ENCODE measurements at regions not wholly inside any gene's neighbourhood (a gene's known extent, or its start where the extent isn't known, plus 50 kb on each side); places are given as distances from the start of the nearest gene placed in this dataset.
A peak's percentile ranks its signal among the peaks of the same experiment; 100 is the strongest.

GRCh38 chr21:35220301-35220700, 171.2 kb upstream of the RUNX1 start:
- no peaks in the 10 kb centered on the region for H3K9me3 ChIP-seq (ENCODE audit: control insufficient read depth in 2 of 2, low read length in 2 of 2)
- no peaks in the 10 kb centered on the region for H3K27me3 ChIP-seq (ENCODE audit: control insufficient read depth in 1 of 2, insufficient read depth in 2 of 2, low read length in 2 of 2)
- H3K36me3 ChIP-seq (ENCODE audit: control insufficient read depth in 2 of 2, insufficient read depth in 2 of 2, low read length in 2 of 2): no peaks in the 10 kb centered on the region
- H3K27ac ChIP-seq (ENCODE audit: low read length): no peak overlapping the region
- no peaks in the 10 kb centered on the region for H3K4me1 ChIP-seq (ENCODE audit: control insufficient read depth, insufficient read depth, low read length)
- no peak overlapping the region for H3K4me3 ChIP-seq (ENCODE audit: low read length in 2 of 2)
- H3K9ac ChIP-seq (ENCODE audit: low read length in 2 of 2): no peak overlapping the region

GRCh38 chr21:35219719-35220118, 170.6 kb upstream of the RUNX1 start:
- Histone ChIP-seq H3K9me3 (ENCODE audit: control insufficient read depth in 2 of 2, low read length in 2 of 2) (no peaks in the 10 kb centered on the region), H3K27ac (ENCODE audit: low read length) (no peak overlapping the region), H3K9ac (ENCODE audit: low read length in 2 of 2) (no peak overlapping the region), H3K27me3 (ENCODE audit: control insufficient read depth in 1 of 2, insufficient read depth in 2 of 2, low read length in 2 of 2) (no peaks in the 10 kb centered on the region), H3K4me1 (ENCODE audit: control insufficient read depth, insufficient read depth, low read length) (no peaks in the 10 kb centered on the region), H3K36me3 (ENCODE audit: control insufficient read depth in 2 of 2, insufficient read depth in 2 of 2, low read length in 2 of 2) (no peaks in the 10 kb centered on the region), H3K4me3 (ENCODE audit: low read length in 2 of 2) (no peak overlapping the region)

- H3K9me3 ChIP-seq (ENCODE audit: control insufficient read depth in 2 of 2, low read length in 2 of 2): no peaks in the 10 kb centered on the region
- H3K4me3 ChIP-seq (ENCODE audit: low read length in 2 of 2): no peak overlapping the region
- no peak overlapping the region for H3K27ac ChIP-seq (ENCODE audit: low read length)
- no peaks in the 10 kb centered on the region for H3K4me1 ChIP-seq (ENCODE audit: control insufficient read depth, insufficient read depth, low read length)
- no peaks in the 10 kb centered on the region for H3K36me3 ChIP-seq (ENCODE audit: control insufficient read depth in 2 of 2, insufficient read depth in 2 of 2, low read length in 2 of 2)
- no peaks in the 10 kb centered on the region for H3K27me3 ChIP-seq (ENCODE audit: control insufficient read depth in 1 of 2, insufficient read depth in 2 of 2, low read length in 2 of 2)
- H3K9ac ChIP-seq (ENCODE audit: low read length in 2 of 2): no peak overlapping the region
Measured at GRCh38 chr21:35219291-35219690, 170.2 kb upstream of the RUNX1 start.

GRCh38 chr21:35217504-35218060, 168.5 kb upstream of the RUNX1 start:
- Histone ChIP-seq H3K9me3 (ENCODE audit: control insufficient read depth in 2 of 2, low read length in 2 of 2) (no peaks in the 10 kb centered on the region), H3K9ac (ENCODE audit: low read length in 2 of 2) (no peak overlapping the region), H3K36me3 (ENCODE audit: control insufficient read depth in 2 of 2, insufficient read depth in 2 of 2, low read length in 2 of 2) (no peaks in the 10 kb centered on the region), H3K4me3 (ENCODE audit: low read length in 2 of 2) (no peak overlapping the region), H3K27me3 (ENCODE audit: control insufficient read depth in 1 of 2, insufficient read depth in 2 of 2, low read length in 2 of 2) (no peaks in the 10 kb centered on the region), H3K27ac (ENCODE audit: low read length) (no peak overlapping the region), H3K4me1 (ENCODE audit: control insufficient read depth, insufficient read depth, low read length) (no peaks in the 10 kb centered on the region)

- Histone ChIP-seq H3K36me3 (ENCODE audit: control insufficient read depth in 2 of 2, insufficient read depth in 2 of 2, low read length in 2 of 2) (no peaks in the 10 kb centered on the region), H3K27me3 (ENCODE audit: control insufficient read depth in 1 of 2, insufficient read depth in 2 of 2, low read length in 2 of 2) (no peaks in the 10 kb centered on the region), H3K9ac (ENCODE audit: low read length in 2 of 2) (no peak overlapping the region), H3K4me3 (ENCODE audit: low read length in 2 of 2) (no peak overlapping the region), H3K4me1 (ENCODE audit: control insufficient read depth, insufficient read depth, low read length) (no peaks in the 10 kb centered on the region), H3K27ac (ENCODE audit: low read length) (no peak overlapping the region), H3K9me3 (ENCODE audit: control insufficient read depth in 2 of 2, low read length in 2 of 2) (no peaks in the 10 kb centered on the region)
Measured at GRCh38 chr21:35216996-35217395, 167.9 kb upstream of the RUNX1 start.

- H3K36me3 ChIP-seq (ENCODE audit: control insufficient read depth in 2 of 2, insufficient read depth in 2 of 2, low read length in 2 of 2): no peaks in the 10 kb centered on the region
- no peaks in the 10 kb centered on the region for H3K9me3 ChIP-seq (ENCODE audit: control insufficient read depth in 2 of 2, low read length in 2 of 2)
- no peaks in the 10 kb centered on the region for H3K27me3 ChIP-seq (ENCODE audit: control insufficient read depth in 1 of 2, insufficient read depth in 2 of 2, low read length in 2 of 2)
- H3K4me3 ChIP-seq (ENCODE audit: low read length in 2 of 2): no peak overlapping the region
- no peak overlapping the region for H3K9ac ChIP-seq (ENCODE audit: low read length in 2 of 2)
- no peak overlapping the region for H3K27ac ChIP-seq (ENCODE audit: low read length)
- no peaks in the 10 kb centered on the region for H3K4me1 ChIP-seq (ENCODE audit: control insufficient read depth, insufficient read depth, low read length)
Measured at GRCh38 chr21:35215870-35216269, 166.8 kb upstream of the RUNX1 start.

GRCh38 chr21:35212393-35213127, 163.5 kb upstream of the RUNX1 start:
- Histone ChIP-seq H3K9me3 (ENCODE audit: control insufficient read depth in 2 of 2, low read length in 2 of 2) (no peaks in the 10 kb centered on the region), H3K9ac (ENCODE audit: low read length in 2 of 2) (no peak overlapping the region), H3K27me3 (ENCODE audit: control insufficient read depth in 1 of 2, insufficient read depth in 2 of 2, low read length in 2 of 2) (no peaks in the 10 kb centered on the region), H3K4me1 (ENCODE audit: control insufficient read depth, insufficient read depth, low read length) (peaks cover 14% of the 10 kb centered on the region), H3K27ac (ENCODE audit: low read length) (no peak overlapping the region), H3K36me3 (ENCODE audit: control insufficient read depth in 2 of 2, insufficient read depth in 2 of 2, low read length in 2 of 2) (no peaks in the 10 kb centered on the region), H3K4me3 (ENCODE audit: low read length in 2 of 2) (no peak overlapping the region)

GRCh38 chr21:35211782-35212181, 162.7 kb upstream of the RUNX1 start:
- Histone ChIP-seq H3K36me3 (ENCODE audit: control insufficient read depth in 2 of 2, insufficient read depth in 2 of 2, low read length in 2 of 2) (no peaks in the 10 kb centered on the region), H3K27ac (ENCODE audit: low read length) (no peak overlapping the region), H3K9me3 (ENCODE audit: control insufficient read depth in 2 of 2, low read length in 2 of 2) (no peaks in the 10 kb centered on the region), H3K9ac (ENCODE audit: low read length in 2 of 2) (no peak overlapping the region), H3K27me3 (ENCODE audit: control insufficient read depth in 1 of 2, insufficient read depth in 2 of 2, low read length in 2 of 2) (no peaks in the 10 kb centered on the region), H3K4me1 (ENCODE audit: control insufficient read depth, insufficient read depth, low read length) (peaks cover 14% of the 10 kb centered on the region), H3K4me3 (ENCODE audit: low read length in 2 of 2) (no peak overlapping the region)

- Histone ChIP-seq H3K9ac (ENCODE audit: low read length in 2 of 2) (no peak overlapping the region), H3K27ac (ENCODE audit: low read length) (no peak overlapping the region), H3K27me3 (ENCODE audit: control insufficient read depth in 1 of 2, insufficient read depth in 2 of 2, low read length in 2 of 2) (no peaks in the 10 kb centered on the region)
Measured at GRCh38 chr21:35210093-35210492, 161.0 kb upstream of the RUNX1 start.

GRCh38 chr21:35208810-35209517, 159.9 kb upstream of the RUNX1 start:
- H3K9ac ChIP-seq (ENCODE audit: low read length in 2 of 2): peak overlapping the region; percentile 7 to 21
- no peaks in the 10 kb centered on the region for H3K27me3 ChIP-seq (ENCODE audit: control insufficient read depth in 1 of 2, insufficient read depth in 2 of 2, low read length in 2 of 2)
- H3K4me1 ChIP-seq (ENCODE audit: control insufficient read depth, insufficient read depth, low read length): peaks cover 24% of the 10 kb centered on the region
- peak overlapping the region; percentile 15 to 29 for H3K4me3 ChIP-seq (ENCODE audit: low read length in 2 of 2)
- H3K27ac ChIP-seq (ENCODE audit: low read length): peak overlapping the region; percentile 49
- H3K36me3 ChIP-seq (ENCODE audit: control insufficient read depth in 2 of 2, insufficient read depth in 2 of 2, low read length in 2 of 2): no peaks in the 10 kb centered on the region
- H3K9me3 ChIP-seq (ENCODE audit: control insufficient read depth in 2 of 2, low read length in 2 of 2): no peaks in the 10 kb centered on the region

More at GRCh38 chr21:35210093-35210492, 161.0 kb upstream of the RUNX1 start:
- Histone ChIP-seq H3K4me3 (ENCODE audit: low read length in 2 of 2) (no peak overlapping the region), H3K9me3 (ENCODE audit: control insufficient read depth in 2 of 2, low read length in 2 of 2) (no peaks in the 10 kb centered on the region), H3K36me3 (ENCODE audit: control insufficient read depth in 2 of 2, insufficient read depth in 2 of 2, low read length in 2 of 2) (no peaks in the 10 kb centered on the region), H3K4me1 (ENCODE audit: control insufficient read depth, insufficient read depth, low read length) (peaks cover 24% of the 10 kb centered on the region)

- Histone ChIP-seq H3K9ac (ENCODE audit: low read length in 2 of 2) (no peak overlapping the region), H3K36me3 (ENCODE audit: control insufficient read depth in 2 of 2, insufficient read depth in 2 of 2, low read length in 2 of 2) (no peaks in the 10 kb centered on the region), H3K9me3 (ENCODE audit: control insufficient read depth in 2 of 2, low read length in 2 of 2) (no peaks in the 10 kb centered on the region), H3K4me1 (ENCODE audit: control insufficient read depth, insufficient read depth, low read length) (peaks cover 24% of the 10 kb centered on the region), H3K27me3 (ENCODE audit: control insufficient read depth in 1 of 2, insufficient read depth in 2 of 2, low read length in 2 of 2) (no peaks in the 10 kb centered on the region), H3K4me3 (ENCODE audit: low read length in 2 of 2) (no peak overlapping the region), H3K27ac (ENCODE audit: low read length) (no peak overlapping the region)
Measured at GRCh38 chr21:35208104-35208503, 159.0 kb upstream of the RUNX1 start.
